HuH-7.5 (cell line): ENCODE measurements at regions not wholly inside any gene's neighbourhood (a gene's known extent, or its start where the extent isn't known, plus 50 kb on each side); places are given as distances from the start of the nearest gene placed in this dataset.

Experiments
- DNase-seq: peaks from one replicate; pipeline ENCODE4 v3.0.0; 2011; ENCODE audit warnings: low spot score

GRCh38 chr2:16899958-16900357, 234.3 kb upstream of the CYRIA start:
- no peak for DNase-seq

DNA sequence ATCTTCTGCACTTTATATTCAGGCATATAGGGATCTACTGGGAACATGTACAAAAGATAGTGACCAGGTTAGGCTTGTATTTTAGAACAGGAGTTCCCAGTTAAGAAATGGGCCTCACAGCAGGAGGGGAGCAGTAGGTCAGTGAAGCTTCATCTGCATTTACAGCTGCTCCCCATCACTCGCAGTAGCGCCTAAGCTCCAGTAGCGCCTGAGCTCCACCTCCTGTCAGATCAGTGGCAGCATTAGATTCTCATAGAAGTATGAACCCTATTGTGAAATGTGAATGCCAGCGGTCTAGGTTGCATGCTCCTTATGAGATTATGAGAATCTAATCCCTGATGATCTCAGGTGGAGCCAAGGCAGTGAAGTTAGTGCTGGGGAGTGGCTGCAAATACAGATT, 224.4 kb upstream of the CYRIA start:
- no peak for DNase-seq

GRCh38 chr2:16885027-16885426, 219.4 kb upstream of the CYRIA start:
- no peak for DNase-seq

GRCh38 chr2:16882706-16883105, 217.1 kb upstream of the CYRIA start:
- DNase-seq, result no peak

GRCh38 chr2:16881122-16881521, 215.5 kb upstream of the CYRIA start:
- DNase-seq, result no peak

- no peak for DNase-seq
Observed at GRCh38 chr2:16871411-16871810, 205.8 kb upstream of the CYRIA start.

DNA sequence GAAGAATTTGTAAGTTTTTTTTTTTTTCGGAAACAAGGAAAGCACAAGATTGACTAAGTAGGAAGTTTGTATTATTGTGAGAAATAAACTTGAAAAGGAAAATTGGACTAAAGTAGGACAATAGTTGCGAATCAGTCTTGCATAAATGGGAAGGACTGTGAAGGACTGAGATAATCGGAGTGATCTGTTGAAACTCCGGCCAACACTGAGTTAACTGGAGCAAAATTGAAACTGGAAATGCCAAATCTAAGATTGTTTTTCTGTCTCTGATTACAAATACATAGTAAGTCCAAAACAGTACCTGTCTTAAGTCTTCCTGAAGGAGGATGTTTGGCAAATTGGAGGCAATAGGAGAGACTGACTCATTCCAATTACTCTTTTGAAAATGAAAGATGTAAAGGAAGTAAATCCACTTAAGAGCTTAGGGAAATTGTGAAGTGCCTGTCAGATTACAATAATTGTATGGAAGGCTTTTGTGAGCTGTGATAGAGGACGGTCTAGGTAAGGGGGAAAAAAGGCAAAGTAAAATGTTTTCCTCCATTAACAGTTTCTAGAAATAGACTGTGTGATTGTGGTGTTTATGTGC, 204.9 kb upstream of the CYRIA start:
- no peak for DNase-seq

DNA sequence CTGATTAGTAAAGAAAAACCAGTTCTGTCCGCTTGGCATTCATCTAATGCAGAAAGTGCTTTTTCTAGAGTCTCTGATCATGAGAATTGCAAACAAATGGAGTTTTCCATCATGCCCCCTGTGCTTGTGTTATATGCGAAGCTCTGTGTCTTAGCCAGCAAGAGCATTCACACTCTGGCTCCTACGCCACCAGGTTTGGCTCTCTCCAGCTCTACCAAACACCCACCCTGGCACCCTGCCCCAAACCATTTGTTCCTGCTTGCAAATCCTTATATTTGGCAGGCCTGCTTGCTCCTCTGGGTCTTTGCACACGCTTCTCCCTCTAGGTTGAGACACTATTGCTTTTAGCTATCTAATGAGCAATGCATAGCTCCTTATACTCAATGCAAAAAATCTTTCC, 204.1 kb upstream of the CYRIA start:
- DNase-seq, result no peak

GRCh38 chr2:16862471-16862870, 196.8 kb upstream of the CYRIA start:
- DNase-seq, result no peak

DNA sequence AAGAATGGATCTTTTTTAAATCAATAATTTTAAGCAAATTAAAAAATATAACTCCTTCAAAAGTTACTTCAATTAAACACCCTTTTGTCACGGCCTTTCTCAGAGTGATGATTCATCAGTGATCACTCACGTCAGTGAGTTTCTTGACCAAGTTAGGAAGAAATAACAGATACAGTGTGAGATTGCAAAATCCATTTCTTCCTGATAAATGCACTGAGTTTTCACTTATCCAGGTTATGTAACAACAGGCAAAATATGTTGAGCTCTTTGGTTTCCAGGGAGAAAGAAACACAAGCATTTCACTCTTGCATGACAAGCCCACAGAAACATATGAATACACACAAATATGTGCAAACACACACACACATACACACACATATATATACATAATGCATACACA, 195.9 kb upstream of the CYRIA start:
- DNase-seq, result no peak

GRCh38 chr2:16861111-16861510, 195.5 kb upstream of the CYRIA start:
- DNase-seq, result no peak

DNA sequence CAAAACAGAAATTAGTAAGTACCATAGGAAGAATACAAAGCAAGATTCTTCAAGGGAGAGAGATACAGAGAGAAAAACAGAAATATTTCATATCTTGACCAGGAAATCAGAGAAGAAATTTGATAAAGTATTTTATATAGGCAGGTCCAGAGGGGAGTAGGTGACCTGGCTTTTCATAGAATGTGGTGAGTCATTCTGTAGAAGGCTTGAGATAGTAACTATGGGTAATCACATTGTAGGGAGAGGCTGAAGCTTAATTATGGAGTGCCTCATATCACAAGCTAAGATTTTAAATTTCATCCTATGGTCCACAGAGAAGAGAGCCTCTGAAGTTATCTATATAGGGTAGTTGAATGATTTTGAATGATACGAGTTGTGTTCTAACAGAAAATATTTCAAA, 195.0 kb upstream of the CYRIA start:
- DNase-seq, result no peak

GRCh38 chr2:16855183-16855582, 189.5 kb upstream of the CYRIA start:
- no peak for DNase-seq

DNA sequence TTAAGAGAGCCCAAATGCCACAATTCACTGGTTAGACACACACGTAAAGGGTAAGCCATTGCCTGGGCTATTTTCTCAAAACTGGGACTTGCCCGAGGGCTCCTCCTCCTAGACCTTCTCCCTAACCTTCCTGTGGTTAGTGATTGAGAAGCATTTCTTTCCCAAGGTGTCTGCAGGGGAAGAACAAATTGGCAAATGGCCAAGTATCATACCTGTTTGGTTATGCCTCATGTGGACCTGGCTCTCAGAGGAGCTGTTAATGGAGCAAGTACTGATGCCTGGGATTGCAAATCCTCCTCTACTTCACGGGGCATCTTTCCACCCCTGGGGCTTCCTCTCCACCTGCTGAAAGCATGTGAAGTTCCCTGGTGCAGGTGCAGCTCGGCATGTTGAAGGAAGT, 187.5 kb upstream of the CYRIA start:
- DNase-seq, result no peak

DNA sequence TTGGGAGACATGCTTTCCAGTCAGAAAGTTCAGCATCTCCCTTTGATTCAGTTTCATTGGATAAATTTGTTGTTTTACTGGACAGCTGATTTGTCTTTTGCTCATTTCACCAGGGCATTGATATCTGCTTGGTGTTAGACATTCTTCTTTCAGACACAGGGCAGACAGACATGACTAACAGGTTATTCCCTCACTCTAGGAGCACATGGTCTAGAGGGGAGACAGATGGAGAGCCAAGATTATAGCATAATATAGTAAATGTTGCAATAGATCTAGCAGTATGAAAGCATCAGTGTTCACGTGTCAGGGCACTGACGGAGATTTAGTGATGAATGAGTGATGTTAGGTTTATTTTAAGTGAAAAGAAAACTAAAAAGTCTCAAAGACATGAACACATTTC, 187.0 kb upstream of the CYRIA start:
- no peak for DNase-seq

- DNase-seq, result no peak
Observed at GRCh38 chr2:16851126-16851525, 185.5 kb upstream of the CYRIA start.

DNA sequence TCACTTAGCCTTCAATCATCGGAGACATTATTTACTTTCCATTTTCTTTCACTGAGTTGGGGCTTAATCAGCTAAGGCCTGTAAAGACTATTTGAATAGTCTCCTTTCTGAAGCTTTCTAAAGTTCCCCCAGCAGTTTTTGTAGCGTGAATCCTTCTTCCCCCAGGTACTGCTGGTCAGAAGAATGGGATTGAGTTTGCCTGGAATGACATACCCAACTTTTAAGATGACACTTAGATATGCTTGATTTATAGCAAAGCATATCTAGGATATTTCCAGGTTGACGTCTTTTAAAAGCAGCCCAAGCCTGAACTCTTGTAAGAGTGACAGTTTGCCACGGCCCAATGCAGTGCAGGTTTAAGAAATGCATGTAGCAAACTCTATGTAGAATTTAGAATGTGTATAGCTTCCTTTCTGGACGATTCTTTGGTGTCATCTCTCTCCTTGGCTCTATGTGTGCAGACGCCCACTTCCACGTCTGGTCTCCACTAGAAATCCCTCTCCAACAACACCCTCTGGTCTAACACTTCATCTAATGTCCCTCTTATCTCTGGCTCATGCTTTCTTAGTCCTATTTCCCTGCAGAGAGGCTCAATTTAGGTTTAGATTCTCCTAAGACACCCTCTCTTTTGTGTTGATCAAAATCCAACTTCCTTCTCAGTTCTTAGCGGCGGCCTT, 175.0 kb upstream of the CYRIA start:
- no peak for DNase-seq

DNA sequence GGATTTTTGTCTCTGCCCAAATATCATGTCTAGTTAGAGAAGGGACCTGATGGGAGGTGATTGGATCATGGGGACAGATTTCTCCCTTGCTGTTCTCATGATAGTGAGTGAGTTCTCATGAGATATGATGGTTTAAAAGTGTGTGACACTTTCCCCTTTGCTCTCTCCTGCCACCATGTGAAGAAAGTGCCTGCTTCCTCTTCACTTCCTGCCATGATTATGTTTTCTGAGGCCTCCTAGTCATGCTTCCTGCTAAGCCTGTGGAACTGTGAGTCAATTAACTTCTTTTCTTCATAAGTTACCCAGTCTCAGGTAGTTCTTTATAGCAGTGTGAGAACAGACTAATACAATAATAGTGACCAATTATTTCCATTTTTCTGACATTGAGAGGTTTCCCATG, 167.3 kb upstream of the CYRIA start:
- no peak for DNase-seq

DNA sequence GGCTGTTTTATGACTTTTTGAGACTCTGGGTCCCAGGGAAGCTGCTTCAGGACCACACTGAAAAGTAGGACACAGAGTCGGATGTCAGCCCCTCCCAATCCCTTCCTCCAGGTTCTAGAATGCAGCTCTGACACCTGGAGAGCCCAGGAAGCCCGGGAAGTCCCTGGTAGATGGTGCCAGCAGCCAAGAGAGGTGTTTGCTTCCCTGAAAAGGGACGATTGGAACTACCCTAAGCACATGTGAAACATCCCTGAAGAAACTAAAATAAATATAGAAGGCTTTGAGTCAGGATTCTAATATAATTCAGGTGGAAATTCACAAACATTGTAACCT, 163.2 kb upstream of the CYRIA start:
- DNase-seq, result no peak

- no peak for DNase-seq
Observed at GRCh38 chr2:16828044-16828827, 162.6 kb upstream of the CYRIA start.

DNA sequence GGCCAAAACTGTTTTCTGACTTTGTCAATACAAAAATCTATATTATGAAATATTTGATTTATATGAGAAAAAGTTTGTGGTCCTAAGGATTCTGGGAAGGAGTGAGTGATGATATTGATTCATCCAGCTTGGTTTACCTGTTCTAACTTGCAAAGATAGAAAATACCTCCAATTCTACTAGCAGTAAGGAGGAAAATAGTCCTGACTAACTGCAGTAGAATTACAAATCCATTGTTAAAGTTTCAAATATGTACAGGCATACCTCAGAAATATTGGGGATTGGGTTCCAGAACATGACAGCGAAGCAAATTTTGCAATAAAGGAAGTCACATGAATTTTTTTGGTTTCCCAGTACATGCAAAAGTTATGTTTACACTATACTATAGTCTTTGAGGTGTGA, 158.8 kb upstream of the CYRIA start:
- no peak for DNase-seq

GRCh38 chr2:16821692-16822091, 156.1 kb upstream of the CYRIA start:
- no peak for DNase-seq

- no peak for DNase-seq
Observed at GRCh38 chr2:16818203-16818556, 152.5 kb upstream of the CYRIA start.
